HEK293 (cell line): ENCODE measurements at regions not wholly inside any gene's neighbourhood (a gene's known extent, or its start where the extent isn't known, plus 50 kb on each side); places are given as distances from the start of the nearest gene placed in this dataset.

Experiments used
- GLIS2 ChIP-seq: fragments of 450-650 bp; formaldehyde crosslinking; IDR thresholded peaks from 2 replicates; pipeline ENCODE4 v1.5.1; 2016; ENCODE audit warnings: missing biosample characterization, missing genetic modification characterization
- PRDM1 ChIP-seq: fragments of 450-650 bp; formaldehyde crosslinking; IDR thresholded peaks from 2 replicates; pipeline ENCODE4; 2016; ENCODE audit warnings: missing biosample characterization, missing genetic modification characterization
- TRIM28 ChIP-seq: IDR thresholded peaks from 2 replicates; pipeline ENCODE4 v1.6.1; 2011; ENCODE audit warnings: low read length, control low read depth, borderline replicate concordance
- ZFP37 ChIP-seq: fragments of 450-650 bp; formaldehyde crosslinking; IDR thresholded peaks from 2 replicates; pipeline ENCODE4 v1.5.1; 2016; ENCODE audit warnings: missing biosample characterization, missing genetic modification characterization
- ZNF114 ChIP-seq: fragments of 450-650 bp; formaldehyde crosslinking; IDR thresholded peaks from 2 replicates; pipeline ENCODE4 v1.5.0; 2017; ENCODE audit warnings: missing biosample characterization, missing genetic modification characterization
- ZNF146 ChIP-seq: fragments of 450-650 bp; formaldehyde crosslinking; IDR thresholded peaks from 2 replicates; pipeline ENCODE4 v1.5.1; 2016; ENCODE audit warnings: missing biosample characterization, missing genetic modification characterization
- ZNF16 ChIP-seq: fragments of 450-650 bp; formaldehyde crosslinking; IDR thresholded peaks from 2 replicates; pipeline ENCODE4 v1.5.1; 2016; ENCODE audit warnings: low read depth, missing biosample characterization, missing genetic modification characterization
- ZNF175 ChIP-seq: fragments of 450-650 bp; formaldehyde crosslinking; IDR thresholded peaks from 2 replicates; pipeline ENCODE4 v1.5.1; 2016; ENCODE audit warnings: missing biosample characterization, missing genetic modification characterization
- ZNF248 ChIP-seq: fragments of 450-650 bp; formaldehyde crosslinking; IDR thresholded peaks from 2 replicates; pipeline ENCODE4 v1.5.1; 2017; ENCODE audit warnings: missing biosample characterization, missing genetic modification characterization
- ZNF391 ChIP-seq: fragments of 450-650 bp; formaldehyde crosslinking; IDR thresholded peaks from 2 replicates; pipeline ENCODE4 v1.5.1; 2016; ENCODE audit warnings: low read depth, missing biosample characterization, missing genetic modification characterization, borderline replicate concordance
- ZNF548 ChIP-seq: fragments of 450-650 bp; formaldehyde crosslinking; IDR thresholded peaks from 2 replicates; pipeline ENCODE4 v1.5.1; 2016; ENCODE audit warnings: missing biosample characterization, missing genetic modification characterization
- ZNF600 ChIP-seq: fragments of 450-650 bp; formaldehyde crosslinking; IDR thresholded peaks from 2 replicates; pipeline ENCODE4 v1.5.1; 2016; ENCODE audit warnings: missing biosample characterization, missing genetic modification characterization
- ZNF654 ChIP-seq: fragments of 450-650 bp; formaldehyde crosslinking; IDR thresholded peaks from 2 replicates; pipeline ENCODE4 v1.5.1; 2016; ENCODE audit warnings: low read depth, missing biosample characterization, missing genetic modification characterization
- ZNF660 ChIP-seq: fragments of 450-650 bp; IDR thresholded peaks from 2 replicates; pipeline ENCODE4 v1.5.1; 2018; ENCODE audit warnings: missing biosample characterization, mild to moderate bottlenecking, missing genetic modification characterization
- ZNF670 ChIP-seq: fragments of 450-650 bp; formaldehyde crosslinking; IDR thresholded peaks from 2 replicates; pipeline ENCODE4 v1.5.1; 2016; ENCODE audit warnings: missing biosample characterization, missing genetic modification characterization, low read depth
- ZNF707 ChIP-seq: fragments of 450-650 bp; formaldehyde crosslinking; IDR thresholded peaks from 2 replicates; pipeline ENCODE4 v1.5.1; 2016; ENCODE audit warnings: missing biosample characterization, missing genetic modification characterization
- ZNF747 ChIP-seq: fragments of 450-650 bp; formaldehyde crosslinking; IDR thresholded peaks from 2 replicates; pipeline ENCODE4 v1.5.1; 2016; ENCODE audit warnings: missing biosample characterization, missing genetic modification characterization
- ZNF792 ChIP-seq: fragments of 450-650 bp; formaldehyde crosslinking; IDR thresholded peaks from 2 replicates; pipeline ENCODE4 v1.5.1; 2016; ENCODE audit warnings: missing biosample characterization, missing genetic modification characterization
- TF ChIP-seq, protein P1 (sequence below): fragments of 450-650 bp; formaldehyde crosslinking; IDR thresholded peaks from 2 replicates; pipeline ENCODE4 v1.5.1; 2016; ENCODE audit warnings: missing biosample characterization, missing genetic modification characterization
- TF ChIP-seq, protein P2 (sequence below): fragments of 450-650 bp; formaldehyde crosslinking; IDR thresholded peaks from 2 replicates; pipeline ENCODE4 v1.5.0; 2017; ENCODE audit warnings: missing biosample characterization, missing genetic modification characterization, borderline replicate concordance
- TF ChIP-seq, protein P3 (sequence below): fragments of 450-650 bp; formaldehyde crosslinking; IDR thresholded peaks from 2 replicates; pipeline ENCODE4; 2016; ENCODE audit warnings: missing biosample characterization, missing genetic modification characterization
- TF ChIP-seq, protein P4 (sequence below): fragments of 450-650 bp; formaldehyde crosslinking; IDR thresholded peaks from 2 replicates; pipeline ENCODE4 v1.5.1; 2016; ENCODE audit warnings: missing biosample characterization, missing genetic modification characterization, borderline replicate concordance
- TF ChIP-seq, protein P5 (sequence below): fragments of 450-650 bp; formaldehyde crosslinking; IDR thresholded peaks from 2 replicates; pipeline ENCODE4 v1.5.1; 2016; ENCODE audit warnings: missing biosample characterization, missing genetic modification characterization, low read depth
- TF ChIP-seq, protein P6 (sequence below): fragments of 450-650 bp; formaldehyde crosslinking; IDR thresholded peaks from 2 replicates; pipeline ENCODE4 v1.5.1; 2017; ENCODE audit warnings: missing biosample characterization, missing genetic modification characterization
- TF ChIP-seq, protein P7 (sequence below): fragments of 450-650 bp; formaldehyde crosslinking; conservative IDR thresholded peaks from 2 replicates; pipeline ENCODE4 v1.5.1; 2016; ENCODE audit warnings: low read depth, missing biosample characterization, missing genetic modification characterization

DNA sequence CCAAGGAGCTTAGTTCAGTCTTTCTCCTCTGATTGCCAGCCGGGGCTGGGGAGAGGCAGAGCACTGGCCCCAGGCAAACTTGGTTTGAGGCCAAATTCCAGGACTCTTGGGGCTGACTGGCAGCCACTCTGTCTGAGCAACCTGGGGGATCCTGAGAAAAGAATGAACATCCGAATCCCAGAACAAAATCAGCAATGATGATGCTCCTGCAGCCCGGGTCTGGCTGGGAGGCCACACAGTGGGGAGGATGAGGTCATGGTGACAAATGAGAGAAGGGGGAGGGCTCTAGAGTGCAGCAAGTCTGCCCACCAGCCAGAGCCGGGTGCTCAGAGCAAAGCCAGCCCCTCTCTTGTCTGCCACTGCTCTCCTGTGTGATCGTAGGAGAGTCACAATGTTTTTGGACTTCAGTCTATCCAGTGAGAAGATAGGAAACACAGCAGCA, 71.8 kb upstream of the PAX6 start (continued):
- TF ChIP-seq, protein P1, sequence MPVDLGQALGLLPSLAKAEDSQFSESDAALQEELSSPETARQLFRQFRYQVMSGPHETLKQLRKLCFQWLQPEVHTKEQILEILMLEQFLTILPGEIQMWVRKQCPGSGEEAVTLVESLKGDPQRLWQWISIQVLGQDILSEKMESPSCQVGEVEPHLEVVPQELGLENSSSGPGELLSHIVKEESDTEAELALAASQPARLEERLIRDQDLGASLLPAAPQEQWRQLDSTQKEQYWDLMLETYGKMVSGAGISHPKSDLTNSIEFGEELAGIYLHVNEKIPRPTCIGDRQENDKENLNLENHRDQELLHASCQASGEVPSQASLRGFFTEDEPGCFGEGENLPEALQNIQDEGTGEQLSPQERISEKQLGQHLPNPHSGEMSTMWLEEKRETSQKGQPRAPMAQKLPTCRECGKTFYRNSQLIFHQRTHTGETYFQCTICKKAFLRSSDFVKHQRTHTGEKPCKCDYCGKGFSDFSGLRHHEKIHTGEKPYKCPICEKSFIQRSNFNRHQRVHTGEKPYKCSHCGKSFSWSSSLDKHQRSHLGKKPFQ (tag by site-specific recombination), result no peak
- TF ChIP-seq ZNF707 (tag by site-specific recombination), result no peak
- no peak for TF ChIP-seq ZNF548 (tag by site-specific recombination)
- TF ChIP-seq, protein P2, sequence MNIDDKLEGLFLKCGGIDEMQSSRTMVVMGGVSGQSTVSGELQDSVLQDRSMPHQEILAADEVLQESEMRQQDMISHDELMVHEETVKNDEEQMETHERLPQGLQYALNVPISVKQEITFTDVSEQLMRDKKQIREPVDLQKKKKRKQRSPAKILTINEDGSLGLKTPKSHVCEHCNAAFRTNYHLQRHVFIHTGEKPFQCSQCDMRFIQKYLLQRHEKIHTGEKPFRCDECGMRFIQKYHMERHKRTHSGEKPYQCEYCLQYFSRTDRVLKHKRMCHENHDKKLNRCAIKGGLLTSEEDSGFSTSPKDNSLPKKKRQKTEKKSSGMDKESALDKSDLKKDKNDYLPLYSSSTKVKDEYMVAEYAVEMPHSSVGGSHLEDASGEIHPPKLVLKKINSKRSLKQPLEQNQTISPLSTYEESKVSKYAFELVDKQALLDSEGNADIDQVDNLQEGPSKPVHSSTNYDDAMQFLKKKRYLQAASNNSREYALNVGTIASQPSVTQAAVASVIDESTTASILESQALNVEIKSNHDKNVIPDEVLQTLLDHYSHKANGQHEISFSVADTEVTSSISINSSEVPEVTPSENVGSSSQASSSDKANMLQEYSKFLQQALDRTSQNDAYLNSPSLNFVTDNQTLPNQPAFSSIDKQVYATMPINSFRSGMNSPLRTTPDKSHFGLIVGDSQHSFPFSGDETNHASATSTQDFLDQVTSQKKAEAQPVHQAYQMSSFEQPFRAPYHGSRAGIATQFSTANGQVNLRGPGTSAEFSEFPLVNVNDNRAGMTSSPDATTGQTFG, result no peak
- no peak for TF ChIP-seq ZNF747
- TF ChIP-seq PRDM1, result no peak
- TF ChIP-seq ZNF660 (tag by site-specific recombination), result 0 out of 2 replicates have a peak, but pooled peaks have one; percentile 33
- peak; percentile 72 for TF ChIP-seq ZNF600 (tag by site-specific recombination)
- TF ChIP-seq ZNF146, result no peak
- no peak for TF ChIP-seq ZNF792 (tag by site-specific recombination)
- TF ChIP-seq ZNF175, result no peak
- TF ChIP-seq ZNF670 (tag by site-specific recombination), result no peak
- TF ChIP-seq, protein P3, sequence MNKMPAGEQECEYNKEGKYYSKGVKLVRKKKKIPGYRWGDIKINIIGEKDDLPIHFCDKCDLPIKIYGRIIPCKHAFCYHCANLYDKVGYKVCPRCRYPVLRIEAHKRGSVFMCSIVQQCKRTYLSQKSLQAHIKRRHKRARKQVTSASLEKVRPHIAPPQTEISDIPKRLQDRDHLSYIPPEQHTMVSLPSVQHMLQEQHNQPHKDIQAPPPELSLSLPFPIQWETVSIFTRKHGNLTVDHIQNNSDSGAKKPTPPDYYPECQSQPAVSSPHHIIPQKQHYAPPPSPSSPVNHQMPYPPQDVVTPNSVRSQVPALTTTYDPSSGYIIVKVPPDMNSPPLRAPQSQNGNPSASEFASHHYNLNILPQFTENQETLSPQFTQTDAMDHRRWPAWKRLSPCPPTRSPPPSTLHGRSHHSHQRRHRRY (tag by site-specific recombination), result no peak
- TF ChIP-seq, protein P4, sequence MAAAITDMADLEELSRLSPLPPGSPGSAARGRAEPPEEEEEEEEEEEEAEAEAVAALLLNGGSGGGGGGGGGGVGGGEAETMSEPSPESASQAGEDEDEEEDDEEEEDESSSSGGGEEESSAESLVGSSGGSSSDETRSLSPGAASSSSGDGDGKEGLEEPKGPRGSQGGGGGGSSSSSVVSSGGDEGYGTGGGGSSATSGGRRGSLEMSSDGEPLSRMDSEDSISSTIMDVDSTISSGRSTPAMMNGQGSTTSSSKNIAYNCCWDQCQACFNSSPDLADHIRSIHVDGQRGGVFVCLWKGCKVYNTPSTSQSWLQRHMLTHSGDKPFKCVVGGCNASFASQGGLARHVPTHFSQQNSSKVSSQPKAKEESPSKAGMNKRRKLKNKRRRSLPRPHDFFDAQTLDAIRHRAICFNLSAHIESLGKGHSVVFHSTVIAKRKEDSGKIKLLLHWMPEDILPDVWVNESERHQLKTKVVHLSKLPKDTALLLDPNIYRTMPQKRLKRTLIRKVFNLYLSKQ (tag by site-specific recombination), result no peak
- TF ChIP-seq ZNF248, result no peak
- TF ChIP-seq ZNF16 (tag by site-specific recombination), result no peak
- peak; percentile 51; the same call in 1 of the 2 replicates for TF ChIP-seq GLIS2 (tag by site-specific recombination)
- no peak for TF ChIP-seq ZNF114
- no peak for TF ChIP-seq TRIM28
- TF ChIP-seq, protein P5, sequence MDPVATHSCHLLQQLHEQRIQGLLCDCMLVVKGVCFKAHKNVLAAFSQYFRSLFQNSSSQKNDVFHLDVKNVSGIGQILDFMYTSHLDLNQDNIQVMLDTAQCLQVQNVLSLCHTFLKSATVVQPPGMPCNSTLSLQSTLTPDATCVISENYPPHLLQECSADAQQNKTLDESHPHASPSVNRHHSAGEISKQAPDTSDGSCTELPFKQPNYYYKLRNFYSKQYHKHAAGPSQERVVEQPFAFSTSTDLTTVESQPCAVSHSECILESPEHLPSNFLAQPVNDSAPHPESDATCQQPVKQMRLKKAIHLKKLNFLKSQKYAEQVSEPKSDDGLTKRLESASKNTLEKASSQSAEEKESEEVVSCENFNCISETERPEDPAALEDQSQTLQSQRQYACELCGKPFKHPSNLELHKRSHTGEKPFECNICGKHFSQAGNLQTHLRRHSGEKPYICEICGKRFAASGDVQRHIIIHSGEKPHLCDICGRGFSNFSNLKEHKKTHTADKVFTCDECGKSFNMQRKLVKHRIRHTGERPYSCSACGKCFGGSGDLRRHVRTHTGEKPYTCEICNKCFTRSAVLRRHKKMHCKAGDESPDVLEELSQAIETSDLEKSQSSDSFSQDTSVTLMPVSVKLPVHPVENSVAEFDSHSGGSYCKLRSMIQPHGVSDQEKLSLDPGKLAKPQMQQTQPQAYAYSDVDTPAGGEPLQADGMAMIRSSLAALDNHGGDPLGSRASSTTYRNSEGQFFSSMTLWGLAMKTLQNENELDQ (tag by site-specific recombination), result no peak
- TF ChIP-seq, protein P6, sequence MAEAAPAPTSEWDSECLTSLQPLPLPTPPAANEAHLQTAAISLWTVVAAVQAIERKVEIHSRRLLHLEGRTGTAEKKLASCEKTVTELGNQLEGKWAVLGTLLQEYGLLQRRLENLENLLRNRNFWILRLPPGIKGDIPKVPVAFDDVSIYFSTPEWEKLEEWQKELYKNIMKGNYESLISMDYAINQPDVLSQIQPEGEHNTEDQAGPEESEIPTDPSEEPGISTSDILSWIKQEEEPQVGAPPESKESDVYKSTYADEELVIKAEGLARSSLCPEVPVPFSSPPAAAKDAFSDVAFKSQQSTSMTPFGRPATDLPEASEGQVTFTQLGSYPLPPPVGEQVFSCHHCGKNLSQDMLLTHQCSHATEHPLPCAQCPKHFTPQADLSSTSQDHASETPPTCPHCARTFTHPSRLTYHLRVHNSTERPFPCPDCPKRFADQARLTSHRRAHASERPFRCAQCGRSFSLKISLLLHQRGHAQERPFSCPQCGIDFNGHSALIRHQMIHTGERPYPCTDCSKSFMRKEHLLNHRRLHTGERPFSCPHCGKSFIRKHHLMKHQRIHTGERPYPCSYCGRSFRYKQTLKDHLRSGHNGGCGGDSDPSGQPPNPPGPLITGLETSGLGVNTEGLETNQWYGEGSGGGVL (tag by site-specific recombination), result peak; percentile 54; the same call in 1 of the 2 replicates
- TF ChIP-seq ZFP37 (tag by site-specific recombination), result no peak
- TF ChIP-seq ZNF654, result no peak
- TF ChIP-seq, protein P7, sequence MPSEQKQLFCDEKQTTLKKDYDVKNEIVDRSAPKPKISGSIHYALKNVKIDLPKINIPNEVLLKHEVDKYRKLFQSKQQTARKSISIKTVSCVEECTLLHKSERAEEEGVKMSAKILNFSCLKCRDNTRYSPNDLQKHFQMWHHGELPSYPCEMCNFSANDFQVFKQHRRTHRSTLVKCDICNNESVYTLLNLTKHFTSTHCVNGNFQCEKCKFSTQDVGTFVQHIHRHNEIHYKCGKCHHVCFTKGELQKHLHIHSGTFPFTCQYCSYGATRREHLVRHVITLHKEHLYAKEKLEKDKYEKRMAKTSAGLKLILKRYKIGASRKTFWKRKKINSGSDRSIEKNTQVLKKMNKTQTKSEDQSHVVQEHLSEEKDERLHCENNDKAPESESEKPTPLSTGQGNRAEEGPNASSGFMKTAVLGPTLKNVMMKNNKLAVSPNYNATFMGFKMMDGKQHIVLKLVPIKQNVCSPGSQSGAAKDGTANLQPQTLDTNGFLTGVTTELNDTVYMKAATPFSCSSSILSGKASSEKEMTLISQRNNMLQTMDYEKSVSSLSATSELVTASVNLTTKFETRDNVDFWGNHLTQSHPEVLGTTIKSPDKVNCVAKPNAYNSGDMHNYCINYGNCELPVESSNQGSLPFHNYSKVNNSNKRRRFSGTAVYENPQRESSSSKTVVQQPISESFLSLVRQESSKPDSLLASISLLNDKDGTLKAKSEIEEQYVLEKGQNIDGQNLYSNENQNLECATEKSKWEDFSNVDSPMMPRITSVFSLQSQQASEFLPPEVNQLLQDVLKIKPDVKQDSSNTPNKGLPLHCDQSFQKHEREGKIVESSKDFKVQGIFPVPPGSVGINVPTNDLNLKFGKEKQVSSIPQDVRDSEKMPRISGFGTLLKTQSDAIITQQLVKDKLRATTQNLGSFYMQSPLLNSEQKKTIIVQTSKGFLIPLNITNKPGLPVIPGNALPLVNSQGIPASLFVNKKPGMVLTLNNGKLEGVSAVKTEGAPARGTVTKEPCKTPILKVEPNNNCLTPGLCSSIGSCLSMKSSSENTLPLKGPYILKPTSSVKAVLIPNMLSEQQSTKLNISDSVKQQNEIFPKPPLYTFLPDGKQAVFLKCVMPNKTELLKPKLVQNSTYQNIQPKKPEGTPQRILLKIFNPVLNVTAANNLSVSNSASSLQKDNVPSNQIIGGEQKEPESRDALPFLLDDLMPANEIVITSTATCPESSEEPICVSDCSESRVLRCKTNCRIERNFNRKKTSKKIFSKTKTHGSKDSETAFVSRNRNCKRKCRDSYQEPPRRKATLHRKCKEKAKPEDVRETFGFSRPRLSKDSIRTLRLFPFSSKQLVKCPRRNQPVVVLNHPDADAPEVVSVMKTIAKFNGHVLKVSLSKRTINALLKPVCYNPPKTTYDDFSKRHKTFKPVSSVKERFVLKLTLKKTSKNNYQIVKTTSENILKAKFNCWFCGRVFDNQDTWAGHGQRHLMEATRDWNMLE (tag by site-specific recombination), result no peak
- no peak for TF ChIP-seq ZNF391 (tag by site-specific recombination)
